Gastrocnemius medialis (tissue), 4 donors: ENCODE measurements at regions not wholly inside any gene's neighbourhood (a gene's known extent, or its start where the extent isn't known, plus 50 kb on each side); places are given as distances from the start of the nearest gene placed in this dataset.

Experiments used
- ATAC-seq, 2 donors: fragments of 150-250 bp; one replicate each; pipeline ENCODE4 v1.9.1; 2016
- DNase-seq, 2 donors: peaks; one replicate each; pipeline ENCODE4 v3.0.0-alpha.2; 2019
- H3K27ac ChIP-seq, 4 donors: fragments of 200-600 bp; sonication (generic); 1 replicate in 1 of 4; 2 replicates in 3 of 4; pipeline ENCODE4 v1.5.1; 2016 to 2018; ENCODE audit warnings: mild to moderate bottlenecking in 2 of 4, moderate library complexity in 1 of 4
- H3K27me3 ChIP-seq, 3 donors: fragments of 200-600 bp; sonication (generic) in 2 of 3; 1 replicate in 1 of 3; 2 replicates in 2 of 3; pipeline versions ENCODE4 v1.5.1 to v1.6.0; 2016 to 2019; ENCODE audit warnings: mild to moderate bottlenecking in 1 of 3, moderate library complexity in 1 of 3
- H3K36me3 ChIP-seq, 2 donors: fragments of 200-600 bp; sonication (generic) in 1 of 2; one replicate each; pipeline ENCODE4 v1.5.1; 2017 to 2018
- H3K4me1 ChIP-seq, 2 donors: fragments of 200-600 bp; sonication (generic) in 1 of 2; one replicate each; pipeline ENCODE4 v1.5.1; 2016 to 2017; ENCODE audit warnings: mild to moderate bottlenecking in 2 of 2
- H3K4me3 ChIP-seq, 4 donors: fragments of 200-600 bp; sonication (generic) in 3 of 4; 1 replicate in 1 of 4; 2 replicates in 3 of 4; pipeline ENCODE4 v1.5.1; 2016 to 2019; ENCODE audit warnings: mild to moderate bottlenecking in 2 of 4
- H3K9me3 ChIP-seq, 3 donors: fragments of 200-600 bp; sonication (generic) in 2 of 3; 1 replicate in 1 of 3; 2 replicates in 2 of 3; pipeline ENCODE4 v1.5.1; 2016 to 2019
- CTCF ChIP-seq, 5 experiments: fragments of 450-650 bp in 3 of 5; fragments of 200-600 bp in 2 of 5; sonication (generic) in 2 of 5; IDR thresholded peaks in 4 of 5; conservative IDR thresholded peaks in 1 of 5; 1 replicate in 4 of 5; 2 replicates in 1 of 5; pipeline ENCODE4 v1.5.1; 2016 to 2019; ENCODE audit warnings: antibody characterized with exemption in 5 of 5, mild to moderate bottlenecking in 3 of 5, moderate library complexity in 3 of 5
- POLR2A ChIP-seq, 2 donors: fragments of 450-650 bp; IDR thresholded peaks; one replicate each; pipeline ENCODE4 v1.6.1; 2017; ENCODE audit warnings: antibody characterized with exemption in 2 of 2, mild to moderate bottlenecking in 2 of 2, moderate library complexity in 2 of 2
- in situ Hi-C, 4 donors: fragments of 200-750 bp; cut with MboI; loops; one replicate each; pipeline versions ENCODE4 v1.15.0 to v1.8.0; 2017; ENCODE audit warnings: low sequenced_read_pairs in 4 of 4
- intact Hi-C: fragments of 100-400 bp; cut with DNase I; formaldehyde crosslinking; loops from one replicate; pipeline ENCODE4 v1.15.1; 2023; ENCODE audit warnings: low total_unique reads

GRCh38 chr14:81829447-81829846 lies 295.8 kb upstream of the SEL1L start:
- TF ChIP-seq CTCF (IDR thresholded peaks at IDR 0.05 in 4 of 5, conservative IDR thresholded peaks at IDR 0.05 in 1 of 5) (no peak), POLR2A (IDR thresholded peaks at IDR 0.05) (no peak)
- H3K4me3 ChIP-seq = no peak overlapping the region
- no peaks in the 10 kb centered on the region for H3K27me3 ChIP-seq
- DNase-seq = no peak
- in situ Hi-C loops (no loop called here), intact Hi-C loops (no loop called here)
- no peaks in the 10 kb centered on the region for H3K9me3 ChIP-seq
- H3K27ac ChIP-seq = no peak overlapping the region
- no peak for ATAC-seq
- H3K4me1 ChIP-seq = no peaks in the 10 kb centered on the region
- no peaks in the 10 kb centered on the region for H3K36me3 ChIP-seq

- in situ Hi-C loops = no loop called here
- TF ChIP-seq CTCF (IDR thresholded peaks at IDR 0.05 in 4 of 5, conservative IDR thresholded peaks at IDR 0.05 in 1 of 5) (no peak), POLR2A (IDR thresholded peaks at IDR 0.05) (no peak)
- Histone ChIP-seq H3K9me3 (no peaks in the 10 kb centered on the region), H3K4me1 (no peaks in the 10 kb centered on the region), H3K4me3 (no peak overlapping the region), H3K27ac (no peak overlapping the region), H3K27me3 (no peaks in the 10 kb centered on the region), H3K36me3 (no peaks in the 10 kb centered on the region)
- intact Hi-C loops = no loop called here
- DNase-seq (peak; percentile 42 to 67), ATAC-seq (peak; percentile 79 to 86)
These were observed 297.6 kb upstream of the SEL1L start for GRCh38 chr14:81831128-81831820.

- Histone ChIP-seq H3K27me3 (no peaks in the 10 kb centered on the region), H3K4me1 (no peaks in the 10 kb centered on the region), H3K36me3 (no peaks in the 10 kb centered on the region), H3K9me3 (no peaks in the 10 kb centered on the region), H3K4me3 (no peak overlapping the region), H3K27ac (no peak overlapping the region)
- in situ Hi-C loops = no loop called here
- no peak for ATAC-seq
- TF ChIP-seq POLR2A (IDR thresholded peaks at IDR 0.05) (no peak), CTCF (IDR thresholded peaks at IDR 0.05 in 4 of 5, conservative IDR thresholded peaks at IDR 0.05 in 1 of 5) (no peak)
- DNase-seq = no peak
- intact Hi-C loops = no loop called here
These were observed 300.7 kb upstream of the SEL1L start for GRCh38 chr14:81834308-81834707.

GRCh38 chr14:81837304-81837703 lies 303.7 kb upstream of the SEL1L start:
- H3K4me1 ChIP-seq = no peaks in the 10 kb centered on the region
- TF ChIP-seq CTCF (IDR thresholded peaks at IDR 0.05 in 4 of 5, conservative IDR thresholded peaks at IDR 0.05 in 1 of 5) = no peak
- TF ChIP-seq POLR2A (IDR thresholded peaks at IDR 0.05) = no peak
- no peaks in the 10 kb centered on the region for H3K9me3 ChIP-seq
- in situ Hi-C loops (no loop called here), intact Hi-C loops (no loop called here)
- no peak for ATAC-seq
- H3K27me3 ChIP-seq = no peaks in the 10 kb centered on the region
- no peaks in the 10 kb centered on the region for H3K36me3 ChIP-seq
- no peak for DNase-seq
- no peak overlapping the region for H3K27ac ChIP-seq
- no peak overlapping the region for H3K4me3 ChIP-seq

GRCh38 chr14:81839056-81839455 lies 305.4 kb upstream of the SEL1L start:
- intact Hi-C loops (no loop called here), in situ Hi-C loops (no loop called here)
- no peaks in the 10 kb centered on the region for H3K9me3 ChIP-seq
- DNase-seq = no peak
- H3K4me1 ChIP-seq = no peaks in the 10 kb centered on the region
- TF ChIP-seq CTCF (IDR thresholded peaks at IDR 0.05 in 4 of 5, conservative IDR thresholded peaks at IDR 0.05 in 1 of 5) = no peak
- TF ChIP-seq POLR2A (IDR thresholded peaks at IDR 0.05) = no peak
- H3K36me3 ChIP-seq = no peaks in the 10 kb centered on the region
- ATAC-seq = no peak
- no peaks in the 10 kb centered on the region for H3K27me3 ChIP-seq
- no peak overlapping the region for H3K4me3 ChIP-seq
- H3K27ac ChIP-seq = no peak overlapping the region
